GM18505 (cell line): ENCODE measurements at regions not wholly inside any gene's neighbourhood (a gene's known extent, or its start where the extent isn't known, plus 50 kb on each side); places are given as distances from the start of the nearest gene placed in this dataset.

Experiments used
- ATAC-seq: cut with Tn5 transposase; IDR thresholded peaks from one replicate; pipeline ENCODE4 v1.9.1; 2021; ENCODE audit not compliant: unreplicated experiment
- POLR2A ChIP-seq: IDR thresholded peaks from 4 replicates; pipeline ENCODE4 v1.6.1; 2011; ENCODE audit warnings: borderline replicate concordance; ENCODE audit not compliant: insufficient read depth, insufficient read length; ENCODE audit errors: extremely low read depth

DNA sequence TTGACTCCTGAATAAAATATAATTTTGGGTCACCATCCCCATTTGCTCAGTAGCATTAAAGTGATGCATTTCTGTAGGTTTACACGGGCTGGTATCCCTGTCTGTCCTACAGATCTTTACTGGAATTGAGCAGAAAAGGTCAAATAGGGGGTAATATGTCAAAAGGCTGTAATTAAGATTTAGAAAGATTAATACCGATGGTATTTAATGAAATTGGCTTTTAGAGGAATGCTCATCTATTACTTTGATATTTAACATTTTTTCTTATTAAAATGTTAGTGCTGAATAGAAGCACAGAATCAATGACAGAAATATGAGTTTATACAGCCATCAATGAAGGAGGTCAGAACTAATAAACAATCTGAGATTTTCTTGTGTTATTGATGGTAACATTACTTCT is 1762.2 kb upstream of the WWC1 start:
- no peak for TF ChIP-seq POLR2A
- no peak for ATAC-seq

DNA sequence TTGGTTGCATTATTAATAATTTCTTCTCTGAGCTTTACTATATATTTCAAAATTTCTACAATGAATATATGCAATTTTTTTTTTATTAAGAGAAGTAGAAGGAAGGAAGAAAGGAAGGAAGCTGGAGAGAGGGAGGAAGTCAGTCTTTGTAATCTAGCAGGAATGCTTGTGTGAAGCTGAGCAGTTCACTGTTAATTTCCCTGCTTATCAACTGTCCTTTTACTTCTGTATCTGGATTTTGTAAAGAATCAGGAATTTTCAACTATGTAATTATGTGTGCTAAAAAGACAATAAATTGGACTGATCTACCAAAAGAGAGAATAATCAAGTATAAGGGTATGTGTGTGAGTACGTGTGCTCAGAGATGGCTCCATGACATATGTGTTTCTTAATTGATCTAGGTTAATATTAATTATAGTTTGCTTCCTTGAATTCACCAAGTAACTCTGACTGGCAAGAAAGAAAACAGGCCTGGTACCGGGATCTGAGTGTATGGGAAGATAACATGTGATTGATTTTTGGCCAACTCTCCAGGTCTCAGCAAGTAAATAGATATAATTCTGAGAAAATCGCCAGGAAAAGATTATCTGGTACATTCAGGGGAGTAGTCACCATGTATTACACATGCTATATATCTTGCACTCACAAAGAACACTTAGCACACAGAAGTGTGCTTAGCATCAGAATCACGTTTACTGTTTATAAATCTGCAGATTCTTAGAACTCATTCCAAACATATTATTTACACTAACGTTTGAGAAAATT is 1758.8 kb upstream of the WWC1 start:
- no peak for TF ChIP-seq POLR2A
- no peak for ATAC-seq

DNA sequence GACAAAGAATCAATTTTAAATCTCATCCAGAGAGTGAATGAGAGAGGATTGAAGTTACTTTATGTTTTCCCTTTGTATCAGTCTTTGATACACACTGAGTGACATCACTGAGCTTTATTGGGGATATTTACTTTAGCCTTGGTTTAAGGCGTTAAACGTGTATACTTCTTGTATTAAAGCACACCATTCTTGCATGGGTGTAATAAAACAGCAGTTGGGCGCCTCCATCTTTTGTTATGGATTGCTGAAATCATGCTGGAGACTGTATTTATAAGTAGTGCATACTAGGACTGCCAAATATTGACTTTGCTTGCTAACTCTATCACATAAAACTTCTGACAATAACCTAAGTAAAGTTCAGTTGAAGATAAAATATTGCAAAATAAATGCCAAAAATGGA is 1755.8 kb upstream of the WWC1 start:
- TF ChIP-seq POLR2A: no peak
- no peak for ATAC-seq

DNA sequence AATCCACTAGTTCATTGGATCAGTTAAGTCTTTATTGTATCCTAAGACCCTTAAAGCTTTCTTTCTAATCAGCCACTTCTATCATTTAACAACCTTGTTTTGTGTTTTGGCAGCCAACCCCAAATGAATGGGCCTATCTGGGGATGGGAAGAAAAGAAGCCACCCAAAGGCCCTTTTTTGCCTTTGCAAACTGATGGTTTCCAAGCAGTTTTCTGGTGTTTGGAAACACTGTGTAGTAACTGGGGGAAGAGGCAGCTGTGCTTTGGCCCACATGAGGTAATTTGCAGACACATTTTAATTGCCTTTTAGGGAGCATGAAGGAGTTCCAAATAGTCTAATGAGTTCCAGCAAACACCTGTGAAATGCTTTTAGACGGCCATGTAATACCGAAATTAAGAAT is 1751.3 kb upstream of the WWC1 start:
- TF ChIP-seq POLR2A: no peak
- no peak for ATAC-seq

DNA sequence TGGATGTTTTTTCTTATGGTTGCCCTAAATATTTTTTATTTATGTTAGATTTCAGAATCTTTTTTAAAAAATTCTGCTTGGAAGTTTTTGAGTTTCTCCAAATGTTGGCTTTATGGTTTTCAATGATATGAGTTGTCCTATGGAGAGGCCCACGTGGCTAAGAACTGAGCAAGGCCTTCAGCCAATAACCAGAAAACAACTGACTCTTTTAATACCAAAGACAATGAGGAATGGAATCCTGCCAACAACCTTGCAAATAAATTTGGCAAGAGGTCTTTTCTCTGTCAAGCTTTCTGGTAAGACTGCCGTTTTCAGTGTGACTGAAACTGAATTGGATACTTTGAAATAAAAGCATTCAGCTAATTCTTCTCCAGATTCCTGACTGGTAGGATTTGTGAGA is 1740.1 kb upstream of the WWC1 start:
- no peak for TF ChIP-seq POLR2A
- no peak for ATAC-seq

DNA sequence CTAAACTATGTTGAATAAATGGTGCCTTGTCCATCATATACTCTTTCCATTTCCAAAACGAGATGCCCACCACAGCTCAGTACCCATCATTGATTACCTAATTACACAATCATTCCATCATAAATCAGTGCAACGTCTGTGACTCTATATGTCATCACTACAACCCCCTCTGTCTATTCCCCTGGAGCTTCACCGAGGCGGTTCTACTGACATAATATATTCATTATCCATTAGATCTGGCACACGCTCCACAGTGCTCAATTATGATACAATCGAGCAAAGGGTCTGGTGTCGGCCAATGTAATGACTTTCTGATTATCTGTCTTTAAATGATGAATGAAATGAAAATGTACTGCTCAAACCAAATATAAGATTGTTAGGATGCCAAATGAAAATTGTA is 1737.7 kb upstream of the WWC1 start:
- ATAC-seq: no peak
- TF ChIP-seq POLR2A: no peak

DNA sequence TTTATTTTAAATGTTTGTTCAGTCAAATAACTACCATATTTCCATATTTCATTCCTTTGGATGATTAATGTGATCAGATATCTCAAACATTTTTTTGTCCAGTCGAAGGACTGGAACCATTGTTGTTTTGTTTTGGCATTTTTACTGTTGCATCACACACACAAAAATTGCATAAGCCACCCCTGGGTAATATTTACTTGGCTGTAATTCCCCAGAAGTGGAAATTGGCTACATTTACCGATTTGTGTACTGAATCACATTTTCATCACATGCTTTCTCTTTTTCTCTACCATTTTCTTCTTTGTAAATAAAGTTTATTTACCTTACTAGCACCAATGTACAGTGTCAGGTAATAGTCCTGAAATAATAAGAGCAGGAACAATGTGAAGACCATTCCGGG is 1729.7 kb upstream of the WWC1 start:
- no peak for TF ChIP-seq POLR2A
- ATAC-seq: no peak

DNA sequence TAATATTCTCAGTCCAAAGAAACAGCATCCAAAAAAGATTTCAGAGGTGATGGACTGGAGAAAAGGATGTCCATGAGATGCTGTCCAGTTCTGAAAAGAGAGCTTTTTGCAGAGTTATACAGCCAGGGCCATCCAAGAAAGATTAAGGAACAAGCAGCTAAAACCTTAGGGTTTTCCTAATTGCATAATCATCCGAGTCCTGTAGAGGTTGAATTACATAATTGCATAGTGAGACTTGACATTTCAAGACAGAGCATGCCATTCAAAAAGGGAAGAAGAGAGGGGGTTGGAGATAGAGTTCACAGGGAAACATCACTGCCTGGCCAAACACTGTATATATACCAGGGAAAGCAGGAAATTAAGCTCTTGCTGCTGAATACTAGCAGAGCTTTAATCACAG is 1729.2 kb upstream of the WWC1 start:
- no peak for TF ChIP-seq POLR2A
- ATAC-seq: no peak

DNA sequence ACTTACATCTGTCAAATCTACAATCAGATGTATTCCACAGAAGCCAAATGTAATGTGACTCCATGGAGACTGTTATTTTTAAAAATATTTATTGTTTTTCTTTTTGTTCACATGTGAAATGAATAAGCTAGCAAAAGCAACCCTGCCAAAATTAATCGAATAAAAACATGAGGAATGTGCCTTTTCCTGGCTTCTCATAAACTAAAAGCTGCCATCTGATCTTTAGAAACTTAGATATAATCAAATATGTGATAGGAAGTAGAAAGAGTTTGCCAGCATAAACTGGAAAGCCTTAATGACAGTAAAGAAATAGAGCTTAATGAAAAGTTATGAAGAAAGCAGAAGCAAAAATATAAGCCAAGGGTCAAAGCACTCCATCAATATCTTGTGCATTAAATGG is 1724.7 kb upstream of the WWC1 start:
- no peak for TF ChIP-seq POLR2A
- no peak for ATAC-seq

DNA sequence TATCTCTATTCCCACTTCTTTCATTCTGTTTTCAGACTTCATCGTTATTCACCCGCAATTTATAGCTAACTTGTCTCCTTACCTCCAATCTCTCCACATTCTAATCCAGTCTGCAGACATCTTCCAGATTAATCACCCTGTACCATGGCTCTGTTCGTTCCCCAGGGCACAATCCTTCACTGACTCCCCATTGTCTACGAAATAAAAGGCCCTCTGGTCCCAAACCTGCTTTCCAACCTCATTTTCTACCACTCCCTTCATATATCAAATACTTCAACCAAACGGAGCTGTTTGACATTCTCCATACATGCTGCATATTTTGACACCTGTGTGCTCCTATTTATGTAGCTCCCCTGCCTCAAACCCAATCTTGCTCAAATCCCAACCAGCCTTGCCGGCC is 1720.6 kb upstream of the WWC1 start:
- TF ChIP-seq POLR2A: no peak
- ATAC-seq: no peak

DNA sequence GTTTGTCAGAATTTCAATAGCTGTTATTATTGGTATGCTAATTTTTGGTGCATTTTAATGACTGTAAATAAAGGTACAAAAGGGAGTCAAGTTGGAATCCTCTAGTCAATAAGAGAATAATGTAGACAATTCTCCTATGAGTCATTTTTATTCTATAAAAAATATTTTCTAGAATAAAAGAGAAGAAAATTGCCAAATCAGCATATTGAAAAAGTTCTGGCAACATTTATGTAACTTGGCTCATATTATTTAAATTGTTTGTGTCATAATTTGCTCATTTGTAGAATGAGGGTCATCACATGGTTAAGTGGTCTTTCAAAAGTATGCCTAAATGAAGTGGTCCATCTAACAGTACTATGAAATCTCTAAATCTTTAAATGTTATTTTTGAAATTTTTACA is 1719.8 kb upstream of the WWC1 start:
- TF ChIP-seq POLR2A: no peak
- no peak for ATAC-seq

DNA sequence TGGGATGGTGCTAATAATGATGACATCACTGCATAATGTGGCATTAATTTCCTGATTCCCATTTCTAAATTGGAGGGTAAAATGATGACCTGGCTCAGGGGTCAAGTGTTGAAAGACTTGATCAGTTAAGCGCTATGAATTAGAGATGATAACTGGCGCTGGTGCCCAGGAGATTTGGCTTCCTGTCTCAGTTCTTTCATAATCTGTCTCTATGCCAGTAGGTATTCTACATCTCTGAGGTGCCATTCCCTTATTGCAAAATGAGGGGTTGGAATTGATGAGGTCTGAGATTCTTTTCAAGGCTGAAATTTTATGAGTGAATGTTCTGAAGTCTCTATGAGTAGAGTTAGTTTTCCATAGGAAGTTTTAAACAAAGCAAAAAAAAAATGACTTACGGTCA is 1715.1 kb upstream of the WWC1 start:
- no peak for ATAC-seq
- no peak for TF ChIP-seq POLR2A

DNA sequence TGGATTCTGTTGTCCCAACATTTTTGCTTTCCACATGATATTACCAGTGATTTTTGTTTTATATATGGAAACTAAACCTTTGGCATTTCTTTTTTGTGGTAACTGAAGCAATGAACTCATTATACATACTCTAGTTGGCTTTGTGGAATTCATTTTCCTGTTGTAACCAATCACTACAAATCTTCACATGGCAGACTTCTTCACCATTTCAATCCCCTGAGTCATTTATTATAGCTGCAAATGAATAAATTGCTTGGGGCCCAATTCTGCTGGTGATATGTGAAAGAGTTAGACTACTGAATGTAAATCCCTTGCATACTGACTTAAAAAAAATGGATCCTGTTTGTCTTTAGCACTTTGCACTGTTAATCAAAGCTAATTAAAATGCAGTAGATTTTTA is 1709.6 kb upstream of the WWC1 start:
- no peak for ATAC-seq
- no peak for TF ChIP-seq POLR2A

DNA sequence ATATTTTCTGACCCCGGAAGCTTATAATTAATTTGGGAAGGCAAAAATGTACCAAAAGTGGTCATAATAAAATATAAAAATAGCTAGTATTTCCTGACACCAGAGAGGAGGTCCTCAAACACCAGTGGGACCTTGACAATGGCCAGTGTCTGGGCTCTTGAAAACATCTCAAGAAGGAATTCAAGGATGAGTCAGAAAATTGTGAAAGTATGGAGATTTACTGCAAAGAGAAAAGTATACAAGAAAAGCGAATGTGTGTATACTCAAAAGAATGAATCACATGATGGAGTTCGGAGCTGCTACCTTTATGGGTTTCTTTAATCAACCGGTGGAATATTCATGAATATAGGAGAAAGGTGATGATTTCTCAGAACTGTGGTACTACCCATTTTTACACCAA is 1709.0 kb upstream of the WWC1 start:
- ATAC-seq: no peak
- no peak for TF ChIP-seq POLR2A

DNA sequence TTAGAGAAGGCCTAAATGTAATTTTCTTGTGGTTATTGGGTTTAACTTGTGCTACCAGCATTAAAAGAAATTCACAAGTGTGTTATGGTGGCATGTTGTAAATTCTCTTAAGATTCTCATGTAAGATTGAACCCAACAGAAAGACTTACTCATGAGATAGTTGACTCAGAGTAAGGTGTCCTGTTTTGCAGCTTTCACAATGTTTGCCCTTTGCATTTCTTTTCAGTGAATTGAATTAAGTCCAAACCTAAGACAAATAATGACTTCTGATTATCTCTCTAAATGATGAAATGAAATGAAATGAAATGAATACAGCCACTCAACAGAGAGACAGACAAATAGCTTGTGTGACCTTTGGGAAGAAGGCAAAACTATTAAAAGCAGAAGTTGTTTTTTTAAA is 1696.9 kb upstream of the WWC1 start:
- no peak for ATAC-seq

More for the DNA sequence above, 1696.9 kb upstream of the WWC1 start:
- no peak for TF ChIP-seq POLR2A
